Activated CD4-positive, alpha-beta T cell treated with anti-CD3 and anti-CD28 coated beads, Interleukin-2, amount 10 ng/mL, durations not matched to agents 7 days and 5 days (primary cell): ENCODE measurements at regions not wholly inside any gene's neighbourhood (a gene's known extent, or its start where the extent isn't known, plus 50 kb on each side); places are given as distances from the start of the nearest gene placed in this dataset.

ENCODE experiments used
- CTCF ChIA-PET: fragments of 350-600 bp; sonication (Branson Sonifier 250); formaldehyde crosslinking; loops from one replicate; lab custom pipeline; 2021; ENCODE audit warnings: antibody characterized with exemption; lab: Charles Lee
- POLR2A ChIA-PET: fragments of 350-600 bp; sonication (Branson Sonifier 250); formaldehyde crosslinking; loops from one replicate; lab custom pipeline; 2021; ENCODE audit warnings: antibody characterized with exemption; lab: Charles Lee
- DNase-seq: peaks from one replicate; pipeline ENCODE4 v3.0.0-alpha.2; 2020
- H3K27ac Mint-ChIP-seq: one replicate; pipeline ENCODE4 v1.8.0; 2021; ENCODE audit warnings: mild to moderate bottlenecking, moderate library complexity, mixed read lengths
- H3K27me3 Mint-ChIP-seq: one replicate; pipeline ENCODE4 v1.8.0; 2021; ENCODE audit warnings: mixed read lengths
- H3K36me3 Mint-ChIP-seq: one replicate; pipeline ENCODE4 v1.8.0; 2021; ENCODE audit warnings: low read depth, mixed read lengths
- H3K4me1 Mint-ChIP-seq: one replicate; pipeline ENCODE4 v1.8.0; 2021; ENCODE audit warnings: mixed read lengths
- H3K4me3 Mint-ChIP-seq: one replicate; pipeline ENCODE4 v1.8.0; 2021; ENCODE audit warnings: mild to moderate bottlenecking, moderate library complexity, mixed read lengths
- H3K9me3 Mint-ChIP-seq: one replicate; pipeline ENCODE4 v1.8.0; 2021; ENCODE audit warnings: mixed read lengths

GRCh38 chr14:98227727-98228111 lies 1044.3 kb downstream of the BCL11B start:
- Mint-ChIP-seq H3K36me3 (peaks cover 29% of the 10 kb centered on the region), H3K27ac (peak overlapping the region; percentile 92), H3K4me3 (no peak overlapping the region), H3K27me3 (no peaks in the 10 kb centered on the region), H3K4me1 (peaks cover 75% of the 10 kb centered on the region), H3K9me3 (peaks cover 4% of the 10 kb centered on the region)
- no peak for DNase-seq
- ChIA-PET POLR2A (no interaction called here), CTCF (interaction anchor here (0.9 to 1.2 kb wide), 5 partner anchors 10 to 177 kb away, joined by 3 to 4 read pairs (median 4); no protein-coding TSS in a partner anchor)

GRCh38 chr14:98229656-98230366 lies 1042.2 kb downstream of the BCL11B start:
- DNase-seq = no peak
- Mint-ChIP-seq H3K27me3 (no peaks in the 10 kb centered on the region), H3K36me3 (peaks cover 22% of the 10 kb centered on the region), H3K27ac (peak overlapping the region; percentile 91), H3K4me3 (peak overlapping the region; percentile 40), H3K4me1 (peaks cover 76% of the 10 kb centered on the region), H3K9me3 (peaks cover 4% of the 10 kb centered on the region)
- CTCF ChIA-PET = interaction anchor here (0.9 to 1.6 kb wide), 8 partner anchors 9 to 212 kb away, joined by 3 to 6 read pairs (median 4); no protein-coding TSS in a partner anchor
- POLR2A ChIA-PET = no interaction called here

- Mint-ChIP-seq H3K27ac (peak overlapping the region; percentile 91), H3K27me3 (no peaks in the 10 kb centered on the region), H3K4me3 (peak overlapping the region; percentile 40), H3K9me3 (peaks cover 4% of the 10 kb centered on the region), H3K4me1 (peaks cover 75% of the 10 kb centered on the region), H3K36me3 (peaks cover 20% of the 10 kb centered on the region)
- ChIA-PET CTCF (interaction anchor here (0.6 to 1.6 kb wide), 7 partner anchors 8 to 89 kb away, joined by 3 to 6 read pairs (median 5); no protein-coding TSS in a partner anchor), POLR2A (no interaction called here)
- DNase-seq = no peak
Observed at GRCh38 chr14:98230411-98230810, 1041.6 kb downstream of the BCL11B start.

GRCh38 chr14:98231210-98231609 lies 1040.8 kb downstream of the BCL11B start:
- no peaks in the 10 kb centered on the region for H3K27me3 Mint-ChIP-seq
- no peak overlapping the region for H3K27ac Mint-ChIP-seq
- ChIA-PET CTCF (interaction anchor here (1.3 to 1.6 kb wide), 4 partner anchors 8 to 15 kb away, joined by 3 to 5 read pairs (median 4); no protein-coding TSS in a partner anchor), POLR2A (no interaction called here)
- H3K9me3 Mint-ChIP-seq = peaks cover 2% of the 10 kb centered on the region
- H3K4me1 Mint-ChIP-seq = peaks cover 67% of the 10 kb centered on the region
- H3K36me3 Mint-ChIP-seq = peaks cover 15% of the 10 kb centered on the region
- no peak for DNase-seq
- no peak overlapping the region for H3K4me3 Mint-ChIP-seq

GRCh38 chr14:98233656-98234055 lies 1038.3 kb downstream of the BCL11B start:
- H3K9me3 Mint-ChIP-seq = peaks cover 3% of the 10 kb centered on the region
- ChIA-PET CTCF (interaction anchor here (1.6 kb wide), 2 partner anchors 12 to 97 kb away, joined by 3 to 4 read pairs; no protein-coding TSS in a partner anchor), POLR2A (no interaction called here)
- no peak overlapping the region for H3K4me3 Mint-ChIP-seq
- H3K36me3 Mint-ChIP-seq = peaks cover 7% of the 10 kb centered on the region
- peaks cover 51% of the 10 kb centered on the region for H3K4me1 Mint-ChIP-seq
- DNase-seq = no peak
- H3K27ac Mint-ChIP-seq = no peak overlapping the region
- H3K27me3 Mint-ChIP-seq = no peaks in the 10 kb centered on the region

- Mint-ChIP-seq H3K4me1 (peaks cover 52% of the 10 kb centered on the region), H3K27me3 (no peaks in the 10 kb centered on the region), H3K27ac (no peak overlapping the region), H3K9me3 (peaks cover 3% of the 10 kb centered on the region), H3K4me3 (no peak overlapping the region), H3K36me3 (peaks cover 6% of the 10 kb centered on the region)
- POLR2A ChIA-PET = no interaction called here
- no peak for DNase-seq
- CTCF ChIA-PET = interaction anchor here (1.4 to 1.6 kb wide), 2 partner anchors 9 to 12 kb away, joined by 3 to 4 read pairs; no protein-coding TSS in a partner anchor
Observed at GRCh38 chr14:98234208-98234607, 1037.8 kb downstream of the BCL11B start.

- peaks cover 2% of the 10 kb centered on the region for H3K36me3 Mint-ChIP-seq
- peaks cover 38% of the 10 kb centered on the region for H3K4me1 Mint-ChIP-seq
- CTCF ChIA-PET = interaction anchor here (0.6 to 1.0 kb wide), 3 partner anchors 45 to 852 kb away, joined by 3 read pairs; no protein-coding TSS in a partner anchor
- no peak for DNase-seq
- H3K27ac Mint-ChIP-seq = no peak overlapping the region
- no peaks in the 10 kb centered on the region for H3K27me3 Mint-ChIP-seq
- POLR2A ChIA-PET = no interaction called here
- peaks cover 3% of the 10 kb centered on the region for H3K9me3 Mint-ChIP-seq
- H3K4me3 Mint-ChIP-seq = no peak overlapping the region
Observed at GRCh38 chr14:98236314-98236713, 1035.7 kb downstream of the BCL11B start.

GRCh38 chr14:98237939-98238338 lies 1034.1 kb downstream of the BCL11B start:
- Mint-ChIP-seq H3K36me3 (peaks cover 2% of the 10 kb centered on the region), H3K9me3 (peaks cover 3% of the 10 kb centered on the region), H3K27me3 (no peaks in the 10 kb centered on the region), H3K4me3 (no peak overlapping the region), H3K4me1 (peaks cover 34% of the 10 kb centered on the region), H3K27ac (no peak overlapping the region)
- no peak for DNase-seq
- ChIA-PET POLR2A (interaction anchor here (0.5 kb wide), 1 partner anchor 223 kb away, joined by 4 read pairs; no protein-coding TSS in a partner anchor), CTCF (interaction anchor here (0.7 to 1.8 kb wide), 3 partner anchors 11 to 372 kb away, joined by 3 to 7 read pairs (median 3); no protein-coding TSS in a partner anchor)

- peaks cover 14% of the 10 kb centered on the region for H3K4me1 Mint-ChIP-seq
- POLR2A ChIA-PET = no interaction called here
Observed at GRCh38 chr14:98240376-98240775, 1031.6 kb downstream of the BCL11B start.

GRCh38 chr14:98242903-98243302 lies 1029.1 kb downstream of the BCL11B start:
- Mint-ChIP-seq H3K27ac (no peak overlapping the region), H3K4me1 (peaks cover 12% of the 10 kb centered on the region), H3K27me3 (no peaks in the 10 kb centered on the region), H3K4me3 (no peak overlapping the region), H3K9me3 (peaks cover 7% of the 10 kb centered on the region), H3K36me3 (no peaks in the 10 kb centered on the region)
- DNase-seq = no peak
- POLR2A ChIA-PET = no interaction called here
- CTCF ChIA-PET = interaction anchor here (0.6 to 1.0 kb wide), 2 partner anchors 8 to 414 kb away, joined by 3 read pairs; no protein-coding TSS in a partner anchor

More at GRCh38 chr14:98240376-98240775, 1031.6 kb downstream of the BCL11B start:
- peaks cover 2% of the 10 kb centered on the region for H3K9me3 Mint-ChIP-seq
- H3K27ac Mint-ChIP-seq = no peak overlapping the region
- no peak overlapping the region for H3K4me3 Mint-ChIP-seq
- CTCF ChIA-PET = interaction anchor here (1.9 kb wide), 1 partner anchor 10 kb away, joined by 5 read pairs; no protein-coding TSS in a partner anchor
- no peaks in the 10 kb centered on the region for H3K27me3 Mint-ChIP-seq
- DNase-seq = no peak
- H3K36me3 Mint-ChIP-seq = peaks cover 2% of the 10 kb centered on the region

GRCh38 chr14:98243332-98243731 lies 1028.7 kb downstream of the BCL11B start:
- ChIA-PET POLR2A (no interaction called here), CTCF (interaction anchor here (0.6 to 1.0 kb wide), 2 partner anchors 9 to 413 kb away, joined by 3 read pairs; no protein-coding TSS in a partner anchor)
- no peak overlapping the region for H3K27ac Mint-ChIP-seq
- H3K4me1 Mint-ChIP-seq = peaks cover 8% of the 10 kb centered on the region
- no peak for DNase-seq
- no peak overlapping the region for H3K4me3 Mint-ChIP-seq
- H3K36me3 Mint-ChIP-seq = no peaks in the 10 kb centered on the region
- no peaks in the 10 kb centered on the region for H3K27me3 Mint-ChIP-seq
- H3K9me3 Mint-ChIP-seq = peaks cover 8% of the 10 kb centered on the region

GRCh38 chr14:98244162-98244948 lies 1027.6 kb downstream of the BCL11B start:
- POLR2A ChIA-PET = no interaction called here
- H3K9me3 Mint-ChIP-seq = peaks cover 6% of the 10 kb centered on the region
- CTCF ChIA-PET = interaction anchor here (0.7 to 1.1 kb wide), 3 partner anchors 9 to 75 kb away, joined by 3 read pairs; no protein-coding TSS in a partner anchor
- H3K36me3 Mint-ChIP-seq = no peaks in the 10 kb centered on the region
- no peak overlapping the region for H3K4me3 Mint-ChIP-seq
- no peak for DNase-seq
- H3K4me1 Mint-ChIP-seq = no peaks in the 10 kb centered on the region
- no peak overlapping the region for H3K27ac Mint-ChIP-seq
- H3K27me3 Mint-ChIP-seq = no peaks in the 10 kb centered on the region
